HUES48 (cell line): ENCODE measurements at regions not wholly inside any gene's neighbourhood (a gene's known extent, or its start where the extent isn't known, plus 50 kb on each side); places are given as distances from the start of the nearest gene placed in this dataset.
"Not testable (repeated sequence)": the region's sequence is repeated elsewhere in the genome, so short reads cannot be mapped to it uniquely, and the experiment has no call there.

Experiments used
- H3K27ac ChIP-seq: one replicate; pipeline ENCODE4 v1.7.0; 2013; ENCODE audit warnings: low read depth, low read length, inconsistent platforms
- H3K27me3 ChIP-seq: 2 replicates; pipeline ENCODE4 v1.6.1; 2013; ENCODE audit warnings: mild to moderate bottlenecking, low read length; ENCODE audit not compliant: control insufficient read depth, insufficient read depth
- H3K36me3 ChIP-seq: 2 replicates; pipeline ENCODE4 v1.6.1; 2013; ENCODE audit warnings: low read length; ENCODE audit not compliant: control insufficient read depth, insufficient read depth
- H3K4me1 ChIP-seq: 2 replicates; pipeline ENCODE4 v1.6.1; 2013; ENCODE audit warnings: mild to moderate bottlenecking, low read length; ENCODE audit not compliant: control insufficient read depth, insufficient read depth
- H3K4me3 ChIP-seq: 2 replicates; pipeline ENCODE4 v1.5.1; 2013; ENCODE audit warnings: mild to moderate bottlenecking, low read depth, low read length
- H3K9ac ChIP-seq: 2 replicates; pipeline ENCODE4 v1.6.1; 2013; ENCODE audit warnings: mild to moderate bottlenecking, low read depth, low read length, moderate library complexity
- H3K9me3 ChIP-seq: 2 replicates; pipeline ENCODE4 v1.6.1; 2013; ENCODE audit warnings: low read length; ENCODE audit not compliant: control insufficient read depth, insufficient read depth

DNA sequence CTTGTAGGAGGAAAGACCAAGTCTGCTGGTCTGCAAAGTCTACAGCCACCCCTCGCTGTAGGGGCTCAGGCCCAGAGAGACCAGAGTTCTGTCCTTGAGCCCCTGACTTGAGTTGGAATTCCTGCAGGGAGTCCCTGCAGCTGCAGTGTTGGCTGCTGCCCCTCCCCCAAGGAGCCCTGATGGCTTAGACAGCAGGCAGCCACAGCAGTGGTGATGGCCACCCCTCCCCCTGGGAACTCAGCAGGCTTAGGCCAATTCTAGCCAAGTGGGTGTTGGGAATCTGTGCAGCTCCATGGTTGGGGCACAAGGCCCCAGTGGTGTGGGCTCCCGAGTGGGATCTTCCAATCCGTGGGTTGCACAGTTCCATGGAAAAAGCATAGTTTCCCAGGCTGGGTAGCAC lies 345.4 kb downstream of the CD109 start:
- no peak overlapping the region for H3K4me3 ChIP-seq
- H3K27ac ChIP-seq: no peak overlapping the region
- no peak overlapping the region for H3K9ac ChIP-seq
- peaks cover 10% of the 10 kb centered on the region; the same call in 1 of the 2 replicates for H3K9me3 ChIP-seq
- no peaks in the 10 kb centered on the region for H3K27me3 ChIP-seq
- no peaks in the 10 kb centered on the region for H3K36me3 ChIP-seq
- H3K4me1 ChIP-seq: peaks cover 6% of the 10 kb centered on the region; the same call in 1 of the 2 replicates

DNA sequence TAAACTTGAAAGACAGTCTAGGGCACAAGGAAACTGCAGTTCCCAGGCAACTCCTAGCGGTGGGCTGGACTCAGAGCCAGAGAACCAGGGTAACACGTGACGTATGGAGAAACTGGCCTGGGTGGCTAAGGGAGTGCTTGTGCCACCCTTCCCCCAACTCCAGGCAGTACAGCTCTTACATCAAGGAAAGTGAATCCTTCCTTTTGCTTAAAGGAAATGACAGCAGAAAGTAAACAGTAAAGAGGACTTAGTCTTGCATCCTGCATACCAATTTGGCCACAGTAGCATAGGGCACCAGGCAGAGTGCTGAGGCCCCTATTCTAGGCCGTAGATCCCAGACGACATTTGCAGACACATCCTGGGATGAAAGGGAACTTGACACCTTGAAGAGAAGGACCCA lies 322.8 kb downstream of the CD109 start:
- Histone ChIP-seq H3K4me1 (no peaks in the 10 kb centered on the region), H3K4me3 (no peak overlapping the region), H3K27me3 (no peaks in the 10 kb centered on the region), H3K9ac (no peak overlapping the region), H3K27ac (no peak overlapping the region), H3K9me3 (no peaks in the 10 kb centered on the region), H3K36me3 (no peaks in the 10 kb centered on the region)

DNA sequence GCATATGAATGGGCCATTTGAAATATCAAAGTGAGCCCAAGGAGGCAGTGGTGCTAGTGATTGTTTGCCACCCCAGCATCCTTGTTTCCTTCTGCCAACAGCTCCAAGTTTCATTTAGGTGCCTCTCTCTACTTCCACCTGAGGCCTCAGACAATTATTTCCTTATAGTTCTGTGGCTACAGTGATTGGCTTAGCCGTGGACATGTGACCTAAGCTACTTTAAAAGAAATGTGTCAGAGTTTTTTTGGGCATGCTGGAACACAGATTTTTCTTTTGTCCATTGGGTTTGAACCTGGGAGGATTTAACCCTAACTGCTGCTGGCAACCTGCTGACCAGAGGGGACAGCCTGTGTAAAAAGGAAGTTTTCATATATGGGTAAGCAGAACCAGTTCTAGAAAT lies 319.4 kb downstream of the CD109 start:
- Histone ChIP-seq H3K9ac (no peak overlapping the region), H3K27me3 (no peaks in the 10 kb centered on the region), H3K4me3 (no peak overlapping the region), H3K27ac (no peak overlapping the region), H3K36me3 (no peaks in the 10 kb centered on the region), H3K4me1 (no peaks in the 10 kb centered on the region), H3K9me3 (peaks cover 5% of the 10 kb centered on the region; the same call in 1 of the 2 replicates)

DNA sequence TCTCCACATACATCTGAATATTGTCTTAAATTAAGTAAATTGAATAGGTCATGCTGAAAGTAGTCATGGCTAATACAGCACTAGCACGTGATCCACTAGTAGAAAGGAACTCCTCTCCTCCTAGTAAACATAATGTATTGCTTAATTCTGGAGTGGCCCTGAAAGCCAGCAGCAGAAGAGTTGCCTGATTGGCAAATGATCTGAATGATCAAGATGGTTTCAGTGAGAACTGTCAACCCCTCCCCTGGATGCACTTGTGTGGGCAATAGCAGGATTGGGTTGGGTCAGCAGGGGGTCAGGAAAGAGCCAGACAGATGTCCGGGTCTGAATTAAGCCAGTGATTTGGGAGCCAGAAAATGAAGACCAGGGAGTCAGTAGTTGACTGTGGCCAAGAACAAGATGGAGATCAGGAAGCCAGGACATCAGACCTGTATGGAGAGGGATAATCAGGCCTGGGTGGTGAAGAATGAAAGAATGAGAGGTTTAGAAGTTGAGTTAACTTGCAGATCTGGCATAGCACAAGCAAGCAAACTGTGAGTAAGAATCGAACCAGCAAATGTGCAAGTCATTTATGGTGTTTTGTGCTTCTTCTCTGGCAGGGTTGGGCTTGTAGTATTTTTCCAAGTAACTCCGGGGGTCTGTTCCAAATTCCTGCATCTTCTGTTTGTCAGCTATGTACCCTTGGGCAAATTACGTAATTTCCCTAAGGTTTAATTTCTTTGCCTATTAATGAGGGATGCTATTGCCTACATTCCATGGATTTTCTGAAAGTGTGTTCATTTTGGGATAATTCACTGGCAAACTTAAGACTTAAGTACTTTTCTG lies 304.9 kb downstream of the CD109 start:
- Histone ChIP-seq H3K9me3 (no peaks in the 10 kb centered on the region), H3K9ac (no peak overlapping the region), H3K27ac (no peak overlapping the region), H3K27me3 (no peaks in the 10 kb centered on the region), H3K36me3 (no peaks in the 10 kb centered on the region), H3K4me3 (no peak overlapping the region), H3K4me1 (no peaks in the 10 kb centered on the region)

DNA sequence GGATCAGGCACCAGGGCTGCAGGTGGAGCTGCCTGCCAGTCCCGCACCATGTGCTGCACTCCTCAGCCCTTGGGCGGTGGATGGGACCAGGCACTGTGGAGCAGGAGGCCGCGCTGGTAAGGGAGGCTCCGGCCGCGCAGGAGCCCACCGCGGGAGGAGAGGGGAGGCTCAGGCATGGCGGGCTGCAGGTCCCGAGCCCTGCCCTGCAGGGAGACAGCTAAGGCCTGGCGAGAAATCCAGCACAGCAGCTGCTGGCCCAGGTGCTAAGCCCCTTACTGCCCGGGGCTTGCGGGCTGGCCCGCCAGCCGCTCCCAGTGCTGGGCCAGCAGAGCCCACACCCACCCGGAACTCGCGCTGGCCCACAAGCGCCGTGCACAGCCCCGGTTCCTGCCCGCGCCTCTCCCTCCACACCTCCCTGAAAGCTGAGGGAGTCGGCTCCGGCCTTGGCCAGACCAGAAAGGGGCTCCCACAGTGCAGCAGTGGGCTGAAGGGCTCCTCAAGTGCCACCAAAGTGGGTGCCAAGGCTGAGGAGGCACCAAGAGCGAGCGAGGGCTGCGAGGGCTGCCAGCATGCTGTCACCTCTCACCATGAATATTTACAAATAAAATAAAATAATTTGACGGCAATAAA lies 294.7 kb downstream of the CD109 start:
- H3K27ac ChIP-seq, H3K4me1 ChIP-seq, H3K9me3 ChIP-seq, H3K36me3 ChIP-seq, H3K9ac ChIP-seq, H3K4me3 ChIP-seq, H3K27me3 ChIP-seq: not testable (repeated sequence)

DNA sequence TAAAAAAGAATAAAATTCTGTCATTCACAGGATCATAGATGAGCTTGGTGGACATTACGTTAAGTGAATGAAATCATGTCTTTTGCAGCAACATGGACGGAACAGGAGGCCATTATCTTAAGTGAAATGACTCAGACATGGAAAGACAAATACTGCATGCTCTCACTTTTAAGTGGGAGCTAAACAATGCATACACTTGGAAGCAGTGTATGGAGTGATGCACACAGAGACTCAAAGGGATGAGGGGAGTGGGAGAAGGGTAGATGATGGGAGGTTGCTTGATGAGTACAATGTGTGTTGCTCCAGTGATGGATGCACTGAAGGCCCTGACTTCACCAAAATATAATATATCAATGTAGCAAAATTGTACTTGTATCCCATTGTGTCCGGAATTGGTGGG lies 293.4 kb downstream of the CD109 start:
- Histone ChIP-seq H3K36me3 (no peaks in the 10 kb centered on the region), H3K4me3 (no peak overlapping the region), H3K4me1 (no peaks in the 10 kb centered on the region), H3K9ac (no peak overlapping the region), H3K27ac (no peak overlapping the region), H3K9me3 (no peaks in the 10 kb centered on the region), H3K27me3 (no peaks in the 10 kb centered on the region)

DNA sequence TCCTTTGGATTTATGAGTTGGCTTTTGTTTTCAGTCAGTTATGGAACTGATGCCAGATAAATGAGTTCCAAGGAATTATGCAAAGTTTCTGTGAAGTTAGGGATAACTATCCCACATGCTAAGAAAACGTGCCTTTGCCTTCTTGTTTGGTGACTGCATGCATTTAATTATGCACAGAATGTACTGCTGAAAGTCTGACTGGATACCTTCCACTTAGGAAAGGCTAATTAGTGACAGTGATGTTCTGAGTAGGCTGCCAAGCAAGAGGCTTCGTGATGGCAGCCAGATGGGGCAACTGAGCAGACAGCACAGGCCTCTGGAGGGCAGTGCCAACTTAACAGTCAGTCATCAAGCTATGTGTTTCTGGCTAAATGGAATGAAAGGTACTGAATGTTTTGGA lies 289.9 kb downstream of the CD109 start:
- Histone ChIP-seq H3K27ac (no peak overlapping the region), H3K4me3 (no peak overlapping the region), H3K9ac (no peak overlapping the region), H3K27me3 (no peaks in the 10 kb centered on the region), H3K9me3 (no peaks in the 10 kb centered on the region), H3K4me1 (no peaks in the 10 kb centered on the region), H3K36me3 (no peaks in the 10 kb centered on the region)

DNA sequence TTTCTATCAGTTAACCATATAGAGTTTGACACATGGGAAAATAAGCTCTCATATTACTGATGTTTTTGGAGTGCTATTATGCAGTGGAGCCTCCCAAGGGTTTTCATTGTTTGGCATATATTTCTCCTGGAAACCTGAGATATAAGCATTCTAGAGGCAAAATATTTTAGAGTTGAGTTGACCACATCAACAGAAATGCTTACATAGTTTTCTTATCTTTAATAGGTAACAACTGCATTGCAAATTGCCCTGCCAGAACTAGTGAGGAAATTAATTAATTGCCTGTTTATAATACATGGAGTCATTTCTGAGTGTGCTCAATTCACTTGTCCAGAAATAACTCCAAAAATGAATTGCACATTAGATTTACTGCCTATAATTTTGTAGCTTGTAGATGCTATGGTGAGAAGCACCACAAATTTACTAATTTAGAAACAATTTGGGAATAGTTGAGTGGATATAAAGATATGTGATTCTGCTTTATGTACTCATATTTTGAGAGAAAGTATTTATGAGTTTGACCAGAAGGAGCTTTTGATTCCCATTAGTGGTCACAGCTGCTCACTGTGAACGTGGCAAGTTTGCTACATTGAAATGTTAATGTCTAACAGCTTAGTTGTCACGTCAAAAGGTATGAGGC lies 288.7 kb downstream of the CD109 start:
- no peaks in the 10 kb centered on the region for H3K27me3 ChIP-seq

DNA sequence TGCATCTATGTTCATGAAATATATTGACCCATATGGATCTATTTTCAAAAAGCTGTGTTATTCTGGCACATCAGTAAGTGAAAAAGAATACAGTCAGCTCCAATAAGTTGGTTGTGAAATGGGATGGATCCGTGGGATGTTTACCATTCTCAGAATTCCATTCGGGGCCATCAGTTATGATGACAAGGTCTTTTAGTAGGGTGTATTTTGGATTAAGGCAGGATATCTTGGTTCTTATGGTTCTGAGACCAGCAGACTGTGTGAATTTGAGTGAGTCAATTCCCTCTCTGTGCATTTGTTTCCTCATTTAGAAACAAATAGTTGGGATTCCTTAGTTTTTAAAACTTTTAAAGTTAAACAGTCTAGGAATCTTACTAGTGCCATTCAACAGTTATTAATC lies 287.4 kb downstream of the CD109 start:
- Histone ChIP-seq H3K9ac (no peak overlapping the region), H3K36me3 (no peaks in the 10 kb centered on the region), H3K9me3 (no peaks in the 10 kb centered on the region), H3K27ac (no peak overlapping the region), H3K4me1 (no peaks in the 10 kb centered on the region), H3K27me3 (no peaks in the 10 kb centered on the region), H3K4me3 (no peak overlapping the region)

More for the DNA sequence above, 288.7 kb downstream of the CD109 start:
- Histone ChIP-seq H3K4me1 (no peaks in the 10 kb centered on the region), H3K36me3 (no peaks in the 10 kb centered on the region), H3K9ac (no peak overlapping the region), H3K27ac (no peak overlapping the region), H3K9me3 (no peaks in the 10 kb centered on the region), H3K4me3 (no peak overlapping the region)

DNA sequence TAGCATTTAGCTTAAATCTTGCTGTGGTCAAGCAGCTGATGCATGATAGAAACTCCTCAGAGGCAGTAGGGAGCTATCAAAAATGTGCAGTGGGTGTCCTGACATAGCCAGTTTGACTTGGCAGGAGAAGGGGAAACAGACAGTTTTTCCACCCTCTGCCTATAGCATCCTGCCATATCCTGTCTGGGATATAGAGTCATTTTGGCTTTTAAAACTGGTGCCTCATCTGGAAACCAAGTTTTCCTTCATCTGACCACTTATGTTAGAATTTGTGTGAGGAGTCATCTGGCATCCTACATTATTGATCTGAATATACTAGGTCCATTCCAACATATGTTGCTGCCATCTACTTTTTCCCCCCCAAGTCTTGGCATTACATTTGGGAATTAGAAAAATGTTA lies 284.1 kb downstream of the CD109 start:
- H3K9ac ChIP-seq: no peak overlapping the region
- H3K4me3 ChIP-seq: no peak overlapping the region
- H3K4me1 ChIP-seq: no peaks in the 10 kb centered on the region
- no peaks in the 10 kb centered on the region for H3K27me3 ChIP-seq
- no peaks in the 10 kb centered on the region for H3K36me3 ChIP-seq
- no peaks in the 10 kb centered on the region for H3K9me3 ChIP-seq
- no peak overlapping the region for H3K27ac ChIP-seq

DNA sequence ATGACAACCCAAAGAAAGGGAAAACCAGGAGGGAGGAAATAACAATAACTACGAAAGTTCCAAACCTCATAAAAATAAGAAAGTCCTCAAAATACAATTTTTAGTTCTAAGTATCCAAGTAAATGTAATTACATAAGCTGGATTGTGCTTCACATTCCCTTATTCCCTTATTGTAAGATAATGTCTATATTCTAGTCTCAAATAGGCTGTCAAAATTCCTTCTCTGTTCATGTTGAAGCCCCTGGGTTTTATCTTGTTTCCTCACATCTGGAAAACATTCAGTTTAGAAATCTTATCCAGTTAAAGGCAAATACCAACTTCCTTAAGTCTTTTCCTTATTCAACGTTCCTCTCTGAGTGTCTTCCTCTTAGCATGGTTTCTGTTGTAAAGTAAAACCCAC lies 282.3 kb downstream of the CD109 start:
- Histone ChIP-seq H3K4me3 (no peak overlapping the region), H3K36me3 (no peaks in the 10 kb centered on the region), H3K27me3 (no peaks in the 10 kb centered on the region), H3K27ac (no peak overlapping the region), H3K9me3 (no peaks in the 10 kb centered on the region), H3K4me1 (no peaks in the 10 kb centered on the region), H3K9ac (no peak overlapping the region)
